ENCODE measurements at regions not wholly inside any gene's neighbourhood (a gene's known extent, or its start where the extent isn't known, plus 50 kb on each side); places are given as distances from the start of the nearest gene placed in this dataset.

DNA sequence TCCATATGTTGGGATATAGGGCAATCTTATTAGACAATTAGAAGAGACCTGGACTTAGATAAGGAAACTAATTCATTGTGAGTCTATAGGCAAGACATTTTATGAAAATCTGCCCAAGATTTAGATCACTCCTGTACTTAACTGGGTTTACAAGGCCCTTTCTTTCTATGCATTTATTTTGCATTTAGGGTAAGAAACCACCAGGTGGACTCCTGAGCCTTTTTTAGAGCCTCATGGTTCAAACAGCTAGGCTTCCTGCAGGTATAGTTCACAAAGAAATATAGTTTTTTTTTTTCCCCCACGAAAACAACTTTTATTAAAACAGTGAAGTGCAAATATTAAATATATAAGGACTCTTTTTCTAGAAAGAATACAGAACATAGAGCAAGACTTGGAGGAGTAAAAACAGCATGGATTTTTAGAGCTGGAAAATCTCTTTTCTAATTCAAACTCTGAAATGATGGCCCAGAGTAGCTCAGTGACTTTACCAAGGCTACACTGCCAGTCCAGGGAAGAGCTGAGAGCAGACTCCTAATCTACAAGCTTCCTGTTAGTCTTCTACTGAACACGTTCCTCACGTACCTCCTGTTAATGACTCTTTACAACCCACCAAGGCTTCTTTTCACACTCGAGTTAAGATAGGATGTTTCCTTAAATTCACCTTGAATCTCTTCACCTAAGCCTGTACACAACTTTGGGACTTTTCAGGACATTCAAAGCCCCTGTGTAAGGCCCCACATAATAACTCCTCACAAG is 400.9 kb upstream of the ATP11B start:
- Histone ChIP-seq H3K4me3 (no peak overlapping the region), H3K27me3 (replicated peaks; ENCODE audit: insufficient read depth) (no peaks in the 10 kb centered on the region), H3K4me1 (ENCODE audit: control insufficient read depth in 1 of 2, low read depth in 2 of 2) (no peaks in the 10 kb centered on the region), H3K9me3 (no peaks in the 10 kb centered on the region), H3K27ac (no peak overlapping the region), H3K36me3 (no peaks in the 10 kb centered on the region)
- ATAC-seq (ENCODE audit: insufficient number of reproducible peaks, low FRiP score, low read depth): no peak
- no peak for TF ChIP-seq CTCF (IDR thresholded peaks at IDR 0.05)
- DNase-seq (ENCODE audit: low spot score): no peak

GRCh38 chr3:182393151-182393550 is 400.2 kb upstream of the ATP11B start:
- Histone ChIP-seq H3K4me3 (no peak overlapping the region), H3K9me3 (no peaks in the 10 kb centered on the region), H3K27ac (no peak overlapping the region), H3K36me3 (no peaks in the 10 kb centered on the region), H3K4me1 (ENCODE audit: control insufficient read depth in 1 of 2, low read depth in 2 of 2) (no peaks in the 10 kb centered on the region), H3K27me3 (replicated peaks; ENCODE audit: insufficient read depth) (no peaks in the 10 kb centered on the region)
- DNase-seq (ENCODE audit: low spot score) (no peak), ATAC-seq (ENCODE audit: insufficient number of reproducible peaks, low FRiP score, low read depth) (no peak)
- TF ChIP-seq CTCF (IDR thresholded peaks at IDR 0.05): no peak

DNA sequence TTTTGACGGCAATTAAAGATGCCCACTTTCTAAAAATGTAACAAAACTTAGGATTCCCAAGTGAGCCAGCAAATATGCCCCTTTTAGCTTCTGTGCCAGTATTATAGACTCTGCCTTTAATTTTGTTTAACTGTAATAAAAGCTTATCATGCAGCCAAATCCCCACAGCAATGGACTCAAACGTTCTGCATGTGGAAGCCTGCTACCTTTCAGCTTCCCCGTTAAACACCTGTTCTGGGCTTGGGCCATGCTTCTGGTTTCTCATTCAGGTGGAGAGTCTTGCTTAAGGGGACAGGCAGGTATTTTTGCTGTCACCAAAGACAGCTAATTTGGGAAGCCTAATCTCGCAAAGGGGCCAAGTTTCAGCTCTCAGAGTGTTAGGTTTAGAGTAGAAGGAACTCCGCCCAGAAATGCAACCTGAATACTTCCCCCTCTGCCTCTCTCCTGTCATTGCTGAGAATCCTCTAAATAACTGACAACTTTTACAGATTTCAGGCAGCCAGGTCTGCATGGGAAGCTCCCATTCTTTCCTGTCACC is 399.4 kb upstream of the ATP11B start:
- Histone ChIP-seq H3K9me3 (no peaks in the 10 kb centered on the region), H3K27ac (no peak overlapping the region), H3K27me3 (replicated peaks; ENCODE audit: insufficient read depth) (no peaks in the 10 kb centered on the region), H3K4me3 (no peak overlapping the region), H3K36me3 (no peaks in the 10 kb centered on the region), H3K4me1 (ENCODE audit: control insufficient read depth in 1 of 2, low read depth in 2 of 2) (no peaks in the 10 kb centered on the region)
- no peak for TF ChIP-seq CTCF (IDR thresholded peaks at IDR 0.05)
- ATAC-seq (ENCODE audit: insufficient number of reproducible peaks, low FRiP score, low read depth): no peak
- DNase-seq (ENCODE audit: low spot score): no peak

DNA sequence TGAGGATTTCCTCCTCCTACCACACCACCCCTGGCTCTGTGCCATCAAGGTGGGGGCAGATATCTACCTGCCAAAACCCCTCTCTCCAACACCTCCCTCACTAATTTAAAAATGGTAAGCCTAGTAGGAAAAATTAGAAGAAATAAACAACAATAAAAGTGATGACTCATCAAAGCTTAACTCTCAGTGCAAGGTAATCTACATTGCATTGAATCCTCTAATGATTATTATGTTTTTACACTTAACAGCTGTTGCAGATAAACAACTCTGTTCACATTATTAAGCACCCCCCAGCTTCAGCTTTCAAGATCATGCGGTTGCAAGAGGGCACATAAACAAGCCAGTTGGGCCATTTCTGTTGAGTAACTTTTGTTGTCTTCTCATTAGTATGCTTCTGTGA is 396.1 kb upstream of the ATP11B start:
- Histone ChIP-seq H3K9me3 (no peaks in the 10 kb centered on the region), H3K27ac (no peak overlapping the region), H3K4me3 (no peak overlapping the region), H3K4me1 (ENCODE audit: control insufficient read depth in 1 of 2, low read depth in 2 of 2) (no peaks in the 10 kb centered on the region), H3K27me3 (replicated peaks; ENCODE audit: insufficient read depth) (no peaks in the 10 kb centered on the region), H3K36me3 (no peaks in the 10 kb centered on the region)
- ATAC-seq (ENCODE audit: insufficient number of reproducible peaks, low FRiP score, low read depth) (no peak), DNase-seq (ENCODE audit: low spot score) (no peak)
- TF ChIP-seq CTCF (IDR thresholded peaks at IDR 0.05): no peak

DNA sequence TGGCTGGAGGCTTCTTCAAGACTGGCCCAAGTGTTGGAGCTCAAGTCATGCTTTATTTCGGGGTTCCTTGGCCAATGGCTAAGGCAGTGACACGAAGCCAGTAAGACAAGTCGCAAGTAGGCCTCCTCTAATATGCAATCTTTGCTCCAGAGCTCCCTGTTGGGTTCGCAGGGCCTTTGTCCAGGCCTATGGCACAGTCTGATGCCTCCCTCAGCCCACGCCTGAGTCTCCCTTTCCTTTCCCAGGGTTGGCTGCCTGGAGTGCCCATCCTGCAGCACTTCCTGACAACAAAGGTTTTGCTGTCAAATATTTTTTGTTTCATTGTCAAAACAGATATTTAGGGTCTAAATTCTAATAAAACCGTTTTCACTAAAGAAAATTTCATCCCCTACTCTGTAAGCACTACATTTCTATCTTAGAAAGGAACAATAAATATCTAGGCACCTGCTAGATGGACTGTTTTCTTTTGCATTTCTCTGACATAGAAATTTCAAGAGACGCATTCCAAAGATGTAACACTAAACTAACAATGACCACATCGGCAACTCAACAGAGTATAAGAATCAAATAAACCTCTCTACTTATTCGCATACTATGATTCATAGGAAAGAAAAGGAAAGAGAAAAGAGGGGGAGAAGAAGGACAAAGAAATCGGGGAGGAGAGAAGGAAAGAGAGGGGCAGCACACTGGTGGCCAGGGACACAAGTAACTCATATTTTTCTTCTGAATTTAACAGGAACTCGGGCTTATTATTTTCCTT is 393.1 kb upstream of the ATP11B start:
- no peaks in the 10 kb centered on the region for H3K4me1 ChIP-seq (ENCODE audit: control insufficient read depth in 1 of 2, low read depth in 2 of 2)
- ATAC-seq (ENCODE audit: insufficient number of reproducible peaks, low FRiP score, low read depth): no peak
- no peak for DNase-seq (ENCODE audit: low spot score)

More for the DNA sequence above, 393.1 kb upstream of the ATP11B start:
- Histone ChIP-seq H3K36me3 (no peaks in the 10 kb centered on the region), H3K27ac (no peak overlapping the region), H3K9me3 (no peaks in the 10 kb centered on the region), H3K4me3 (no peak overlapping the region), H3K27me3 (replicated peaks; ENCODE audit: insufficient read depth) (no peaks in the 10 kb centered on the region)
- no peak for TF ChIP-seq CTCF (IDR thresholded peaks at IDR 0.05)
